ENCODE measurements at regions not wholly inside any gene's neighbourhood (a gene's known extent, or its start where the extent isn't known, plus 50 kb on each side); places are given as distances from the start of the nearest gene placed in this dataset.

DNA sequence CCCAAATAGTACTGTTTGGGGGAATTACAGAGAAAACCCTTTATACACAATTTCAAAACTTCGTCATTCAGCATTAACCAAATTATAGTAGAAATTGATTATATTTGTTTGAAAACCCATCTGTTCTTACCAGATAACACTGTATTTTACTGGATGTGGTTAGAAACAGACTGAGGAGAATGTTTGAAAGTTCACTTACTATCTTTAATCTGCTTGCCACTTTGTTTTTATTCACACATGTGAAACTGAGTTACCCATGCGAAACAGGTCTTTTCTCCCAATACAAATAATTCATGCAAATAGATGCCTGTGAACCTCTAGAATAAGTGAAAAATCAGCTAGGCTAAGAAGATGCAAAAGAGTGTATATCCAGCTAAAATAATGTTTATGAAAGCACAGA is 177.5 kb downstream of the NAA11 start:
- WGBS, 4 donors, result 68 to 82% (median 81%) methylated on average over 2 of the region's 2 CpGs
- Histone ChIP-seq H3K36me3 (replicated peaks in 1 of 2) (no peaks in the 10 kb centered on the region), H3K4me3 (no peak overlapping the region), H3K9me3 (replicated peaks in 1 of 3) (peaks cover 0 to 7% (median 0%) of the 10 kb centered on the region in 3 donors), H3K27me3 (no peaks in the 10 kb centered on the region), H3K4me1 (replicated peaks in 1 of 2) (no peaks in the 10 kb centered on the region), H3K27ac (no peak overlapping the region)
- no peak for DNase-seq
- TF ChIP-seq, protein P1, sequence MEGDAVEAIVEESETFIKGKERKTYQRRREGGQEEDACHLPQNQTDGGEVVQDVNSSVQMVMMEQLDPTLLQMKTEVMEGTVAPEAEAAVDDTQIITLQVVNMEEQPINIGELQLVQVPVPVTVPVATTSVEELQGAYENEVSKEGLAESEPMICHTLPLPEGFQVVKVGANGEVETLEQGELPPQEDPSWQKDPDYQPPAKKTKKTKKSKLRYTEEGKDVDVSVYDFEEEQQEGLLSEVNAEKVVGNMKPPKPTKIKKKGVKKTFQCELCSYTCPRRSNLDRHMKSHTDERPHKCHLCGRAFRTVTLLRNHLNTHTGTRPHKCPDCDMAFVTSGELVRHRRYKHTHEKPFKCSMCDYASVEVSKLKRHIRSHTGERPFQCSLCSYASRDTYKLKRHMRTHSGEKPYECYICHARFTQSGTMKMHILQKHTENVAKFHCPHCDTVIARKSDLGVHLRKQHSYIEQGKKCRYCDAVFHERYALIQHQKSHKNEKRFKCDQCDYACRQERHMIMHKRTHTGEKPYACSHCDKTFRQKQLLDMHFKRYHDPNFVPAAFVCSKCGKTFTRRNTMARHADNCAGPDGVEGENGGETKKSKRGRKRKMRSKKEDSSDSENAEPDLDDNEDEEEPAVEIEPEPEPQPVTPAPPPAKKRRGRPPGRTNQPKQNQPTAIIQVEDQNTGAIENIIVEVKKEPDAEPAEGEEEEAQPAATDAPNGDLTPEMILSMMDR (IDR thresholded peaks at IDR 0.05), result no peak
- no peak for TF ChIP-seq POLR2A (IDR thresholded peaks at IDR 0.05)
- intact Hi-C loops (cut with DNase I), result no loop called here

DNA sequence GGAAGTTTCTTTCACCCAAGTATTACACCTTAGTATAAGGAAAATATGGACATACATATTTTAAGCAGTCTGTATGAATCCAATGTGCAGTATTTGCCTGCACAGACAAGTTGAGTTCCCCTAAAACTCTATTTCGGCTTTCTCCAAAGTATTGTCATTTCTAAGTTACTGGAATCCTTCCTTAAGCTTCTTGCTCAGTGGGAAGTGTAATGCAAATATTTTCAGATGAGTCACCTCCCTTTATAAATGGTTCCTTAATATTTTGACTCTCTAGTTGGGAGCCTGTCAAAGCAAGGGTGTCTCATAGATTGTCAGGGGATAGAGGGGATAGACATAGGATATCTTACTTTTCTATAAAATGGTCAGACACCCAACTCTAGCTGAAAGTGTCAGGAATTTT is 178.6 kb downstream of the NAA11 start:
- WGBS, 4 donors, result 61 to 87% (median 80%) methylated on average over 1 of the region's 1 CpG
- no peak overlapping the region for H3K4me3 ChIP-seq
- no peaks in the 10 kb centered on the region for H3K4me1 ChIP-seq (replicated peaks in 1 of 2)
- intact Hi-C loops (cut with DNase I), result no loop called here
- H3K27me3 ChIP-seq, result no peaks in the 10 kb centered on the region
- H3K27ac ChIP-seq, result no peak overlapping the region
- TF ChIP-seq, protein P1 (IDR thresholded peaks at IDR 0.05), result no peak
- no peak for TF ChIP-seq POLR2A (IDR thresholded peaks at IDR 0.05)
- no peak for DNase-seq
- peaks cover 0 to 7% (median 0%) of the 10 kb centered on the region in 3 donors for H3K9me3 ChIP-seq (replicated peaks in 1 of 3)
- no peaks in the 10 kb centered on the region for H3K36me3 ChIP-seq (replicated peaks in 1 of 2)

DNA sequence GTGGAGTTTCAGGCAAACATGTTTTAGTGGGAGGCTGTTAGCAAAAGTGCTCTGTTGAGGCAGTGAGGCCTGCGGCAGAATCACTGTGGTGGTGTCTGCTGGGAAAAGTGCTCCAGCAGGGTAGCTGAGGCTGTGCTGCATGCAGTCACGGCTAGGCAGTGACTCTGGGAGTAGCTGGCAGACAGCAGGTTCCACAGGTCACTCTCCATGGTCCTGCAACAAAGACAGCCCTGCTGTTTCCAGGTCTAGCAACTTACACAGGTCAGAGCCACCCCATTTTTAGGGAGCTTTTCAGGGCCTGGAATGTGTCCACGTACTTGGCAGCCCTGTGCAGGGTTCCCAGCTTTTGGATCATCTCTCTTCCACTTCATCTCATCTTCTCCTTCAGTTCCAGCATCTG is 184.3 kb downstream of the NAA11 start:
- Histone ChIP-seq H3K4me3 (no peak overlapping the region), H3K9me3 (replicated peaks in 1 of 3) (no peaks in the 10 kb centered on the region), H3K4me1 (replicated peaks in 1 of 2) (no peaks in the 10 kb centered on the region), H3K36me3 (replicated peaks in 1 of 2) (no peaks in the 10 kb centered on the region), H3K27me3 (no peaks in the 10 kb centered on the region), H3K27ac (no peak overlapping the region)
- intact Hi-C loops (cut with DNase I), result no loop called here
- no peak for TF ChIP-seq POLR2A (IDR thresholded peaks at IDR 0.05)
- TF ChIP-seq, protein P1 (IDR thresholded peaks at IDR 0.05), result no peak
- 40 to 65% (median 52%) methylated on average over 2 to 3 of the region's 3 CpGs for WGBS, 4 donors
- no peak for DNase-seq

DNA sequence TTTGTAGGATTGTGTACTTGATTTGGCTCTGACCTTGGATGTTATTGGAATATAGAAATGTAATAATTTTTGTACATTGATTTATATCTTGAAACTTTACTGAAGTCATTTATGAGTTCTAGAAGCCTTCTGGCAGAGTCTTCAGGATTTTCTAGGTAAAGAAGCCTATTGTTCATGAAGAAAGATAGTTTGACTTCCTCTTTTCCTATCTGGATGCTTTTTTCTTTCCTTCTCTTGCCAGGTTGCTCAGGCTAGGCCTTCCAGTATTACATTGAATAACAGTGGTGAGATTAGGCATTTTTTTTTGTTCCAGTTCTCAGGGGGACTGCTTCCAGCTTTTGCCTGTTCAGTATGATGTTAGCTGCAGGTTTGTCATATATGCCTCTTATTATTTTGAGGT is 191.1 kb downstream of the NAA11 start:
- no peaks in the 10 kb centered on the region for H3K9me3 ChIP-seq (replicated peaks in 1 of 3)
- intact Hi-C loops (cut with DNase I), result no loop called here
- no peak for DNase-seq

More for the DNA sequence above, 191.1 kb downstream of the NAA11 start:
- no peak for TF ChIP-seq POLR2A (IDR thresholded peaks at IDR 0.05)
- TF ChIP-seq, protein P1 (IDR thresholded peaks at IDR 0.05), result no peak
- Histone ChIP-seq H3K4me3 (no peak overlapping the region), H3K36me3 (replicated peaks in 1 of 2) (no peaks in the 10 kb centered on the region), H3K27me3 (no peaks in the 10 kb centered on the region), H3K27ac (no peak overlapping the region), H3K4me1 (replicated peaks in 1 of 2) (no peaks in the 10 kb centered on the region)
